ENCODE measurements at regions not wholly inside any gene's neighbourhood (a gene's known extent, or its start where the extent isn't known, plus 50 kb on each side); places are given as distances from the start of the nearest gene placed in this dataset.

GRCh38 chr9:754150-754931 is 87.2 kb upstream of the DMRT1 start (continued):
- no peak for TF ChIP-seq HMGXB4 (CRISPR knock-in tag; IDR thresholded peaks at IDR 0.05; ENCODE audit: borderline replicate concordance)
- TF ChIP-seq RFX5 (IDR thresholded peaks at IDR 0.05): no peak
- no peak for TF ChIP-seq NFE2L2 (conservative IDR thresholded peaks at IDR 0.05; ENCODE audit: low read length)

GRCh38 chr9:755454-756381 is 85.8 kb upstream of the DMRT1 start:
- ATAC-seq (peak; percentile 23 to 39; a peak in 4 of 6 replicates), FAIRE-seq (no peak), DNase-seq (ENCODE audit: low read depth in 1 of 2, low spot score in 1 of 2) (peak in 1 of 2 experiments; percentile 43)
- no peaks in the 10 kb centered on the region for H3K9me3 ChIP-seq
- peak overlapping the region in 1 of 2 experiments; percentile 50; a peak in 3 of 6 replicates for H3K27ac ChIP-seq
- no peak for TF ChIP-seq ZC3H11A (IDR thresholded peaks at IDR 0.05)
- TF ChIP-seq CEBPB (IDR thresholded peaks at IDR 0.05): peak; percentile 28 to 78; a peak in 3 of 4 replicates
- TF ChIP-seq HOXB13 (CRISPR knock-in tag; IDR thresholded peaks at IDR 0.05; ENCODE audit: low read depth): no peak
- no peak for TF ChIP-seq HOXA7 (CRISPR knock-in tag; IDR thresholded peaks at IDR 0.05)
- TF ChIP-seq HDAC2 (IDR thresholded peaks at IDR 0.05): no peak
- peak; percentile 50 for TF ChIP-seq MAFK (IDR thresholded peaks at IDR 0.05; ENCODE audit: partially characterized antibody)
- TF ChIP-seq HES2 (IDR thresholded peaks at IDR 0.05): no peak
- no peak for TF ChIP-seq USF2 (IDR thresholded peaks at IDR 0.05)
- TF ChIP-seq FOSL2 (IDR thresholded peaks at IDR 0.05): no peak
- TF ChIP-seq FOSL2 (CRISPR knock-in tag; IDR thresholded peaks at IDR 0.05): peak; percentile 50; the same call in 1 of the 2 replicates
- H3K4me3 ChIP-seq: no peak overlapping the region
- POLR2A ChIA-PET: no interaction called here
- peak overlapping the region; percentile 27; the same call in 2 of the 3 replicates for H3K4me2 ChIP-seq
- H3K4me1 ChIP-seq: peaks cover 28% of the 10 kb centered on the region
- CTCF ChIA-PET: interaction anchor here (0.9 to 18.9 kb wide), 10 partner anchors 9 to 369 kb away, joined by 3 to 371 read pairs (median 3); no protein-coding TSS in a partner anchor
- 82% methylated on average over 12 of the region's 12 CpGs for WGBS (ENCODE audit: missing lambda C conversion rate)

GRCh38 chr9:757246-757881 is 84.1 kb upstream of the DMRT1 start:
- WGBS (ENCODE audit: missing lambda C conversion rate): 71% methylated on average over 13 of the region's 13 CpGs
- ChIA-PET CTCF (interaction anchor here (0.6 to 18.9 kb wide), 13 partner anchors 14 to 411 kb away, joined by 3 to 371 read pairs (median 3); no protein-coding TSS in a partner anchor), POLR2A (no interaction called here)
- FAIRE-seq: no peak
- Histone ChIP-seq H3K4me2 (no peak overlapping the region), H3K4me1 (peaks cover 14% of the 10 kb centered on the region), H3K9me3 (no peaks in the 10 kb centered on the region), H3K4me3 (no peak overlapping the region), H3K27ac (no peak overlapping the region)
- no peak for TF ChIP-seq CHD2 (IDR thresholded peaks at IDR 0.05; ENCODE audit: low read length, partially characterized antibody)
- peak; percentile 77 to 83 for TF ChIP-seq RAD21 (conservative IDR thresholded peaks at IDR 0.05 in 1 of 2, IDR thresholded peaks at IDR 0.05 in 1 of 2)
- peak; percentile 45 for TF ChIP-seq CTCF (IDR thresholded peaks at IDR 0.05)
- no peak for TF ChIP-seq BCL3 (IDR thresholded peaks at IDR 0.05)
- no peak for TF ChIP-seq ZFP36 (IDR thresholded peaks at IDR 0.05; ENCODE audit: borderline replicate concordance, partially characterized antibody)
- no peak for TF ChIP-seq ZC3H11A (IDR thresholded peaks at IDR 0.05)
- peak; percentile 75 for TF ChIP-seq SMC3 (IDR thresholded peaks at IDR 0.05)
- peak; percentile 70 to 90; a peak in 4 of 6 replicates for ATAC-seq
- DNase-seq (ENCODE audit: low read depth in 1 of 2, low spot score in 1 of 2): peak in 1 of 2 experiments; percentile 60

All from A549 (cell line).